Muscle of leg (tissue), 3 donors: ENCODE measurements at regions not wholly inside any gene's neighbourhood (a gene's known extent, or its start where the extent isn't known, plus 50 kb on each side); places are given as distances from the start of the nearest gene placed in this dataset.

Source experiments
- DNase-seq: peaks from one replicate; pipeline ENCODE4 v3.0.0; 2013
- H3K27ac ChIP-seq: one replicate; pipeline ENCODE4 v1.5.1; 2013; ENCODE audit warnings: mild to moderate bottlenecking, low read length, control low read depth
- H3K27me3 ChIP-seq: one replicate; pipeline ENCODE4 v1.6.1; 2013; ENCODE audit warnings: low read length; ENCODE audit not compliant: control insufficient read depth, insufficient read depth
- H3K36me3 ChIP-seq: one replicate; pipeline ENCODE4 v1.6.1; 2013; ENCODE audit warnings: low read length; ENCODE audit not compliant: control insufficient read depth, insufficient read depth
- H3K4me1 ChIP-seq: one replicate; pipeline ENCODE4 v1.6.1; 2013; ENCODE audit warnings: low read length; ENCODE audit not compliant: control insufficient read depth, insufficient read depth
- H3K4me3 ChIP-seq: one replicate; pipeline ENCODE4 v1.5.1; 2013; ENCODE audit warnings: low read length, control low read depth
- H3K9me3 ChIP-seq: replicated peaks from 2 replicates; pipeline ENCODE4 v1.6.1; 2013; ENCODE audit warnings: low read depth, low read length; ENCODE audit not compliant: control insufficient read depth
- WGBS: methylation state at CpG from one replicate; pipeline ENCODE4 v1.1.5; 2013; ENCODE audit warnings: missing lambda C conversion rate; ENCODE audit not compliant: insufficient coverage; 5-methylcytosine and 5-hydroxymethylcytosine counted together

- H3K27me3 ChIP-seq, result no peaks in the 10 kb centered on the region
- no peaks in the 10 kb centered on the region for H3K4me1 ChIP-seq
- no peak overlapping the region for H3K27ac ChIP-seq
- WGBS, result 83% methylated on average over 2 of the region's 2 CpGs
- no peaks in the 10 kb centered on the region for H3K36me3 ChIP-seq
- DNase-seq, result no peak
- H3K4me3 ChIP-seq, result no peak overlapping the region
- no peaks in the 10 kb centered on the region for H3K9me3 ChIP-seq
Observed at GRCh38 chr18:50444539-50444938, 69.7 kb downstream of the SKA1 start.

GRCh38 chr18:50446629-50447028 lies 71.8 kb downstream of the SKA1 start:
- no peak for DNase-seq
- no peak overlapping the region for H3K4me3 ChIP-seq
- no peaks in the 10 kb centered on the region for H3K27me3 ChIP-seq
- no CpG with 5 or more reads among the region's 2 CpGs for WGBS
- H3K36me3 ChIP-seq, result no peaks in the 10 kb centered on the region
- H3K9me3 ChIP-seq, result no peaks in the 10 kb centered on the region
- no peak overlapping the region for H3K27ac ChIP-seq
- H3K4me1 ChIP-seq, result no peaks in the 10 kb centered on the region

GRCh38 chr18:50447102-50447741 lies 72.4 kb downstream of the SKA1 start:
- no peaks in the 10 kb centered on the region for H3K27me3 ChIP-seq
- DNase-seq, result no peak
- no peaks in the 10 kb centered on the region for H3K4me1 ChIP-seq
- WGBS, result 74% methylated on average over 4 of the region's 5 CpGs
- no peak overlapping the region for H3K27ac ChIP-seq
- H3K36me3 ChIP-seq, result no peaks in the 10 kb centered on the region
- H3K4me3 ChIP-seq, result no peak overlapping the region
- H3K9me3 ChIP-seq, result no peaks in the 10 kb centered on the region

GRCh38 chr18:50447952-50448351 lies 73.1 kb downstream of the SKA1 start:
- no peaks in the 10 kb centered on the region for H3K4me1 ChIP-seq
- no CpG with 5 or more reads among the region's 1 CpG for WGBS
- H3K27ac ChIP-seq, result no peak overlapping the region
- H3K4me3 ChIP-seq, result no peak overlapping the region
- no peaks in the 10 kb centered on the region for H3K9me3 ChIP-seq
- H3K27me3 ChIP-seq, result no peaks in the 10 kb centered on the region
- H3K36me3 ChIP-seq, result no peaks in the 10 kb centered on the region
- no peak for DNase-seq

- Histone ChIP-seq H3K4me3 (no peak overlapping the region), H3K36me3 (no peaks in the 10 kb centered on the region), H3K27ac (no peak overlapping the region), H3K27me3 (peaks cover 2% of the 10 kb centered on the region), H3K4me1 (no peaks in the 10 kb centered on the region), H3K9me3 (no peaks in the 10 kb centered on the region)
- WGBS, result 80% methylated on average over 1 of the region's 7 CpGs
- no peak for DNase-seq
Observed at GRCh38 chr18:50451100-50451842, 76.4 kb downstream of the SKA1 start.

GRCh38 chr18:50453014-50453680 lies 78.3 kb downstream of the SKA1 start:
- Histone ChIP-seq H3K27me3 (peaks cover 2% of the 10 kb centered on the region), H3K27ac (no peak overlapping the region), H3K4me1 (no peaks in the 10 kb centered on the region), H3K4me3 (no peak overlapping the region), H3K9me3 (no peaks in the 10 kb centered on the region), H3K36me3 (no peaks in the 10 kb centered on the region)
- no CpG with 5 or more reads among the region's 1 CpG for WGBS
- no peak for DNase-seq

GRCh38 chr18:50453732-50454131 lies 78.9 kb downstream of the SKA1 start:
- H3K4me3 ChIP-seq, result no peak overlapping the region
- DNase-seq, result no peak
- no CpG with 5 or more reads among the region's 4 CpGs for WGBS

GRCh38 chr18:50454387-50454988 lies 79.6 kb downstream of the SKA1 start:
- no peak for DNase-seq
- H3K4me1 ChIP-seq, result no peaks in the 10 kb centered on the region
- H3K27me3 ChIP-seq, result peaks cover 2% of the 10 kb centered on the region
- WGBS, result 44% methylated on average over 4 of the region's 10 CpGs
- H3K9me3 ChIP-seq, result no peaks in the 10 kb centered on the region
- H3K27ac ChIP-seq, result no peak overlapping the region
- H3K4me3 ChIP-seq, result no peak overlapping the region
- H3K36me3 ChIP-seq, result no peaks in the 10 kb centered on the region

More at GRCh38 chr18:50453732-50454131, 78.9 kb downstream of the SKA1 start:
- Histone ChIP-seq H3K9me3 (no peaks in the 10 kb centered on the region), H3K27ac (no peak overlapping the region), H3K4me1 (no peaks in the 10 kb centered on the region), H3K27me3 (peaks cover 2% of the 10 kb centered on the region), H3K36me3 (no peaks in the 10 kb centered on the region)

- H3K27me3 ChIP-seq, result peaks cover 2% of the 10 kb centered on the region
- no peak overlapping the region for H3K4me3 ChIP-seq
- 92% methylated on average over 2 of the region's 4 CpGs for WGBS
- H3K27ac ChIP-seq, result no peak overlapping the region
- no peaks in the 10 kb centered on the region for H3K4me1 ChIP-seq
- no peak for DNase-seq
- H3K36me3 ChIP-seq, result no peaks in the 10 kb centered on the region
- H3K9me3 ChIP-seq, result no peaks in the 10 kb centered on the region
Observed at GRCh38 chr18:50456285-50456684, 81.4 kb downstream of the SKA1 start.

- Histone ChIP-seq H3K36me3 (no peaks in the 10 kb centered on the region), H3K27ac (no peak overlapping the region), H3K9me3 (no peaks in the 10 kb centered on the region), H3K4me1 (no peaks in the 10 kb centered on the region), H3K4me3 (no peak overlapping the region), H3K27me3 (peaks cover 2% of the 10 kb centered on the region)
- WGBS, result 64% methylated on average over 2 of the region's 2 CpGs
- no peak for DNase-seq
Observed at GRCh38 chr18:50457639-50458038, 82.8 kb downstream of the SKA1 start.
